AG04450 (cell line): ENCODE measurements at regions not wholly inside any gene's neighbourhood (a gene's known extent, or its start where the extent isn't known, plus 50 kb on each side); places are given as distances from the start of the nearest gene placed in this dataset.

ENCODE experiments used
- CTCF ChIA-PET: fragments of 300-600, 350-600 bp; formaldehyde crosslinking; extraction: SDS; loops from one replicate; lab custom pipeline; 2022; ENCODE audit warnings: antibody characterized with exemption, inconsistent platforms; lab: Charles Lee
- POLR2A ChIA-PET: fragments of 350-600 bp; formaldehyde crosslinking; extraction: SDS; loops from one replicate; lab custom pipeline; 2021; ENCODE audit warnings: antibody characterized with exemption, inconsistent platforms; lab: Yijun Ruan, JAX
- DNase-seq: peaks from one replicate; pipeline ENCODE4 v3.0.0-alpha.2; 2011; ENCODE audit warnings: low read depth, low spot score
- H3K27ac ChIP-seq: one replicate; pipeline ENCODE4 v1.5.1; 2012; ENCODE audit warnings: low read depth, low read length, control low read depth
- H3K27me3 ChIP-seq: one replicate; pipeline ENCODE4 v1.6.0; 2012; ENCODE audit warnings: low read length; ENCODE audit not compliant: control insufficient read depth, insufficient read depth
- H3K4me3 ChIP-seq: 2 replicates; pipeline ENCODE4 v1.5.1; 2011; ENCODE audit warnings: mild to moderate bottlenecking, low read depth, low read length, control low read depth
- H3K9me3 ChIP-seq: 2 replicates; pipeline ENCODE4 v1.5.1; 2012; ENCODE audit warnings: low read length; ENCODE audit not compliant: control insufficient read depth, insufficient read depth
- TF ChIP-seq, protein P1 (sequence below): IDR thresholded peaks from 2 replicates; pipeline ENCODE4 v1.5.1; 2011; ENCODE audit warnings: low read depth, low read length, control low read depth, inconsistent platforms

DNA sequence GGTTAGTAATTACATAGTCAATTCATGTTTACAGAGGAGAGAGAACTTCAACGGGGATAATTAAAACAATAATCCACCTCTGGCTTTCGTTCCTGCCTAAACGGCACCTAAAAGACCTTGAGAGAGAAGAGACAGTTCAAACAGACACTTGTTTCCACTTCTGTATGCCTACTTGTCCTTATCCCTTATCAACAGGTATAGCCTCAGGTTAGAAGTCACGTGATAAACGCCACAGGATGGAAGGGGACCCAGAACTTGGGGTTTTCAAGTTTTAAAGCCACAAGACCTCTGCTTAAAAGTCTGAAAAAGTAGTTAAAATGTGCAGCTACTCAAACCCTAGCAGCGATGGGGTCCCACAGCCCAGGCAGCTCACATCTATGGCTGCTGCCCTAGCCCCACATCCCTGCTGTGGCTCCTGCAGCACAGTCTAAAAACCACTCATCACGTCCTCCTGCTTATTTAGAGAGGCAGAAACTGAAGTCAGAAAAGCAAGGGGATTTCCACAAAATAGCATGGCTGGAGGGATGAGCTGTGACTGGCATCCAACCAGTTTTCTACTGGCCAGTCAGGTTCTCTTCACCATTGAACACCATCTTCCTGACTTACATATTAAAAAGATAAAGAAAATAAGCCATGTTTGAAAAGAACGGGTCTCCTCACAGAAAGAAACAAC is 51.2 kb upstream of the SEC16B start:
- no peaks in the 10 kb centered on the region for H3K9me3 ChIP-seq
- ChIA-PET CTCF (interaction anchor here (1.1 to 2.3 kb wide), 2 partner anchors 11 to 278 kb away, joined by 3 to 13 read pairs; no protein-coding TSS in a partner anchor), POLR2A (no interaction called here)
- H3K27me3 ChIP-seq: no peaks in the 10 kb centered on the region
- H3K27ac ChIP-seq: no peak overlapping the region
- DNase-seq: no peak
- TF ChIP-seq, protein P1, sequence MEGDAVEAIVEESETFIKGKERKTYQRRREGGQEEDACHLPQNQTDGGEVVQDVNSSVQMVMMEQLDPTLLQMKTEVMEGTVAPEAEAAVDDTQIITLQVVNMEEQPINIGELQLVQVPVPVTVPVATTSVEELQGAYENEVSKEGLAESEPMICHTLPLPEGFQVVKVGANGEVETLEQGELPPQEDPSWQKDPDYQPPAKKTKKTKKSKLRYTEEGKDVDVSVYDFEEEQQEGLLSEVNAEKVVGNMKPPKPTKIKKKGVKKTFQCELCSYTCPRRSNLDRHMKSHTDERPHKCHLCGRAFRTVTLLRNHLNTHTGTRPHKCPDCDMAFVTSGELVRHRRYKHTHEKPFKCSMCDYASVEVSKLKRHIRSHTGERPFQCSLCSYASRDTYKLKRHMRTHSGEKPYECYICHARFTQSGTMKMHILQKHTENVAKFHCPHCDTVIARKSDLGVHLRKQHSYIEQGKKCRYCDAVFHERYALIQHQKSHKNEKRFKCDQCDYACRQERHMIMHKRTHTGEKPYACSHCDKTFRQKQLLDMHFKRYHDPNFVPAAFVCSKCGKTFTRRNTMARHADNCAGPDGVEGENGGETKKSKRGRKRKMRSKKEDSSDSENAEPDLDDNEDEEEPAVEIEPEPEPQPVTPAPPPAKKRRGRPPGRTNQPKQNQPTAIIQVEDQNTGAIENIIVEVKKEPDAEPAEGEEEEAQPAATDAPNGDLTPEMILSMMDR: no peak
- no peak overlapping the region for H3K4me3 ChIP-seq

DNA sequence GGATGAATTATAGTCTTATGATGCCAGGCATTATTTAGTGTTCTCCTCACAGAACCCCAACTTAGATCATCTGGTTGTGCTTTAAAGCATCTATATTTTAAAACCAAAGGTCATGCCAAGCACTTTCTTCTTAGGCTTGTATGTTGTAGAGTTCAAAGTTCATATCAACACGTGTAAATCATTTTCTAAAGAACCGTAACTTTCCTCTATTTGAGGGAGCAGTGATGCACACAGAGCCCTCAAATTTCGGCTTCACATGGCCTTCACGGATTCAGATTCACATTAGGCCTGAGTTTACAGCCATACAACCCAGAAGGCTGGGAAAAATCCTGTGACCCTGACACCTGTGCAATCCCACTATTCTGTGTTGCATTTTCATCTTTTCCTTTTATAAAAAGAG is 52.1 kb upstream of the SEC16B start:
- POLR2A ChIA-PET: no interaction called here
- Histone ChIP-seq H3K27ac (no peak overlapping the region), H3K4me3 (no peak overlapping the region), H3K27me3 (no peaks in the 10 kb centered on the region), H3K9me3 (no peaks in the 10 kb centered on the region)
- TF ChIP-seq, protein P1: no peak
- DNase-seq: no peak
- CTCF ChIA-PET: interaction anchor here (1.1 to 2.3 kb wide), 2 partner anchors 10 to 277 kb away, joined by 3 to 13 read pairs; no protein-coding TSS in a partner anchor

DNA sequence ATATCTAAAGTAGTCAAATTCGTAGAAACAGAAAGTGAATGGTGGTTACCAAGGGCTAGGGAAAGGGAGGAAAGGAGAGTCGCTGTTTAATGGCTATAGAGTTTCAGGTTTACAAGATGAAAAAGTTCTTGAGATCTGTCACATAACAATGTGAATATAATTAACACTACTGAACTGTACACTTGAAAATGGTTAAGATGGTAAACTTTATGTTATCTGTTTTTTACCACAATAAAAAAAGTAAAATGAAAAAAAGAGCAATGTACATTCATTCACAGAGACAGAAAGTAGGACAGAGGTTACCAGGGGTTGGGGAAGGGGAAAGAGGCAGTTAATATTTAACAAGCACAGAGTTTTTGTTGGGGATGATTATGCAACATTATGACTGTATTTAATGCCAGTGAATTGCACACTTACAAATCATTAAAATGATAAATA is 53.3 kb upstream of the SEC16B start:
- CTCF ChIA-PET: no interaction called here
- Histone ChIP-seq H3K4me3 (no peak overlapping the region), H3K9me3 (no peaks in the 10 kb centered on the region), H3K27me3 (no peaks in the 10 kb centered on the region), H3K27ac (no peak overlapping the region)
- POLR2A ChIA-PET: no interaction called here
- TF ChIP-seq, protein P1: no peak
- DNase-seq: no peak

DNA sequence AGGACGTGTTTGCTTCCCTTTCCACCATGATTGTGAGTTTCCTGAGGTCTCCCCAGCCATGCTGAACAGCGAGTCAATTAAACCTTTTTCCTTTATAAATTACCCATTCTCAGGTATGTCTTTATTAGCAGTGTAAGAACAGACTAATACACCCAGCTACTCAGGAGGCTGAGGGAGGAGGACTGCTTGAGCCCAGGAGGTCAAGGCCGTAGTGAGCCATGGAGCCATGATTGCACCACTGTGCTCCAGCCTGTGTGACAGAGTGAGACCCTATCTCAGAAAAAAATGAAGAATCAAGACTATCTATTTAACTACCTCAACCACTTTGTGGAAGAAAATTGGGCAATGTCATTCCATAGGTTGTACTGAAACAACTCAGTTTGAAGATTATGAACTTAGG is 54.6 kb upstream of the SEC16B start:
- TF ChIP-seq, protein P1: no peak
- ChIA-PET POLR2A (interaction anchor here (0.6 kb wide), 1 partner anchor 115 kb away, joined by 3 read pairs; no protein-coding TSS in a partner anchor), CTCF (no interaction called here)
- H3K4me3 ChIP-seq: no peak overlapping the region
- H3K27me3 ChIP-seq: no peaks in the 10 kb centered on the region
- no peak for DNase-seq
- H3K27ac ChIP-seq: no peak overlapping the region
- H3K9me3 ChIP-seq: no peaks in the 10 kb centered on the region

DNA sequence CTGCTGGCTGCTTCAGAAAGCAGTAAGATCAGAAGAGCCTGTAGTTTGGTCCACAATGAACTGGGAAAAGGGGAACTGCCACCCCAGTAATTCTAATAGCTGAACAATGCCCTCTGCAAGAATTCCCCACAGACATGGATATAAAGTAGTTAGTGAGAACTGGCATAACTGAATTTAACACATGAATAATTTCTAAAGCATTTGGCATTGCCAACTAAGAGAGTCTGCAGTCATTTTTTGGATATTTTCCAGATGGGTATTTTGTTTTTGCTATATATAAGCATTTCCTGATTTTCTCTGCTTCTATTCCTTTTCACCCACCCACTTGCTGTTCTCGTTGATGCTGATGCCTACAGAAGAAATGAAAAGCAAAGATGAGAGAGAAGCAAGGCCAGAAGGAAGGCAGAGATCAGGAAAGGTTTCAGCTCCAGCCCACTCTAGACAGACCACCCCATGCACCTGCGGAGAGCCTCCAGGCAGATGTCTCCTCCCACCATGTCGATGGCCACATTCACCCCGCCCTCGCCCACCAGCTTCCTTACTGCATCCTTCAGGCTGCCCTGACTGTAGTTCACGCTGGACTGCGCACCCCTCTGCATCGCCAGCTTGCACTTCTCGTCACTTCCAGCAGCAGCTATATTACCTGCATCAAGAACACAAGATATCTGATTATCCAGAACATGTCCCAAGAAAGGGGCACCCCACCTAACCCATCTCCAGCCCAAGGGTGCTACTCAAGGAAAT is 55.9 kb upstream of the SEC16B start:
- ChIA-PET CTCF (interaction anchor here (0.9 kb wide), 1 partner anchor 274 kb away, joined by 3 read pairs; no protein-coding TSS in a partner anchor), POLR2A (no interaction called here)
- no peak for DNase-seq
- Histone ChIP-seq H3K9me3 (no peaks in the 10 kb centered on the region), H3K4me3 (no peak overlapping the region), H3K27me3 (no peaks in the 10 kb centered on the region), H3K27ac (no peak overlapping the region)
- TF ChIP-seq, protein P1: no peak
